ENCODE measurements at regions not wholly inside any gene's neighbourhood (a gene's known extent, or its start where the extent isn't known, plus 50 kb on each side); places are given as distances from the start of the nearest gene placed in this dataset.
"Not testable (repeated sequence)": the region's sequence is repeated elsewhere in the genome, so short reads cannot be mapped to it uniquely, and the experiment has no call there.

DNA sequence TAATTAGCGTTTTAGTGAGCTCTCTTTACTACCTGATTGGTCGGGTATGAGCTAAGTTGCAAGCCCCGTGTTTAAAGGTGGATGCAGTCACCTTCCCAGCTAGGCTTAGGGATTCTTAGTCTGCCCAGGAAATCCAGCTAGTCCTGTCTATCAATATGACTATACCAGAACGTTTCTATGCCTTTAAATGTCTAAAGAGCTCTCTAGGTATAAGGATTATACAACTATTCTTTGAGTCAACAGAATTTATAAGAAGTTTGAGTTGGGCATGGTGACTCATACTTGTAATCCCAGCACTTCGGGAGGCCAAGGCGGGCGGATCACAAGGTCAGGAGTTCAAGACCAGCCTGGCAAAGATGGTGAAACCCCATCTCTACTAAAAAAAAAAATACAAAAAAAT, 74.7 kb downstream of the OTUD1 start:
- H3K4me2 ChIP-seq (ENCODE audit: control insufficient read depth, insufficient read depth); H3K4me3 ChIP-seq; intact Hi-C loops (cut with micrococcal nuclease; ENCODE audit: unreplicated experiment); H4K20me1 ChIP-seq (ENCODE audit: control insufficient read depth, insufficient read depth); H3K27ac ChIP-seq (ENCODE audit: control insufficient read depth, insufficient read depth); SMC1A ChIA-PET (ENCODE audit: uncharacterized antibody, unreplicated experiment); H3K4me1 ChIP-seq (ENCODE audit: control insufficient read depth, insufficient read depth, low read length); BruUV-seq (replicated peaks); H3K36me3 ChIP-seq (ENCODE audit: control insufficient read depth in 2 of 2, insufficient read depth in 2 of 2, low read length in 1 of 2); DNase-seq (ENCODE audit: low read depth, low spot score); POLR2A ChIA-PET; ATAC-seq; H3K79me2 ChIP-seq (ENCODE audit: control insufficient read depth, insufficient read depth, low read length); FAIRE-seq; in situ Hi-C loops (cut with MboI); H3K27me3 ChIP-seq (replicated peaks in 1 of 2; ENCODE audit: control insufficient read depth in 2 of 2, insufficient read depth in 2 of 2, low read length in 1 of 2); H2AFZ ChIP-seq (ENCODE audit: control insufficient read depth, low read depth, low read length); H3K9ac ChIP-seq (ENCODE audit: control insufficient read depth, insufficient read depth, low read length); RAD21 ChIA-PET (ENCODE audit: unreplicated experiment); H3K9me3 ChIP-seq (replicated peaks; ENCODE audit: control insufficient read depth, insufficient read depth, low read length): not testable (repeated sequence)
- CTCF ChIA-PET, result interaction anchor here (1.1 kb wide), 1 partner anchor 199 kb away, joined by 4 read pairs; no protein-coding TSS in a partner anchor
- 37% methylated on average over 7 of the region's 7 CpGs for WGBS (ENCODE audit: insufficient coverage, insufficient replicate concordance, low lambda C conversion rate, missing lambda C conversion rate)

GRCh38 chr10:23514321-23514720, 75.4 kb downstream of the OTUD1 start:
- ChIA-PET POLR2A (no interaction called here), CTCF (no interaction called here), SMC1A (ENCODE audit: uncharacterized antibody, unreplicated experiment) (no interaction called here), RAD21 (ENCODE audit: unreplicated experiment) (no interaction called here)
- Histone ChIP-seq H3K36me3 (ENCODE audit: control insufficient read depth in 2 of 2, insufficient read depth in 2 of 2, low read length in 1 of 2) (no peaks in the 10 kb centered on the region), H3K9me3 (replicated peaks; ENCODE audit: control insufficient read depth, insufficient read depth, low read length) (no peaks in the 10 kb centered on the region), H2AFZ (ENCODE audit: control insufficient read depth, low read depth, low read length) (no peak overlapping the region), H3K4me3 (no peak overlapping the region), H3K79me2 (ENCODE audit: control insufficient read depth, insufficient read depth, low read length) (no peaks in the 10 kb centered on the region), H4K20me1 (ENCODE audit: control insufficient read depth, insufficient read depth) (no peaks in the 10 kb centered on the region), H3K27me3 (replicated peaks in 1 of 2; ENCODE audit: control insufficient read depth in 2 of 2, insufficient read depth in 2 of 2, low read length in 1 of 2) (no peaks in the 10 kb centered on the region), H3K4me2 (ENCODE audit: control insufficient read depth, insufficient read depth) (no peak overlapping the region), H3K27ac (ENCODE audit: control insufficient read depth, insufficient read depth) (no peak overlapping the region), H3K4me1 (ENCODE audit: control insufficient read depth, insufficient read depth, low read length) (no peaks in the 10 kb centered on the region), H3K9ac (ENCODE audit: control insufficient read depth, insufficient read depth, low read length) (no peak overlapping the region)
- in situ Hi-C loops (cut with MboI), result no loop called here
- ATAC-seq, result no peak
- no peak for DNase-seq (ENCODE audit: low read depth, low spot score)
- BruUV-seq (replicated peaks), result no TSS peak
- intact Hi-C loops (cut with micrococcal nuclease; ENCODE audit: unreplicated experiment), result no loop called here
- 0% methylated on average over 4 of the region's 4 CpGs for WGBS (ENCODE audit: insufficient coverage, insufficient replicate concordance, low lambda C conversion rate, missing lambda C conversion rate)
- no peak for FAIRE-seq
- TF ChIP-seq ASH2L (IDR thresholded peaks at IDR 0.05; ENCODE audit: borderline replicate concordance, low read depth), result no peak
- TF ChIP-seq, protein P1, sequence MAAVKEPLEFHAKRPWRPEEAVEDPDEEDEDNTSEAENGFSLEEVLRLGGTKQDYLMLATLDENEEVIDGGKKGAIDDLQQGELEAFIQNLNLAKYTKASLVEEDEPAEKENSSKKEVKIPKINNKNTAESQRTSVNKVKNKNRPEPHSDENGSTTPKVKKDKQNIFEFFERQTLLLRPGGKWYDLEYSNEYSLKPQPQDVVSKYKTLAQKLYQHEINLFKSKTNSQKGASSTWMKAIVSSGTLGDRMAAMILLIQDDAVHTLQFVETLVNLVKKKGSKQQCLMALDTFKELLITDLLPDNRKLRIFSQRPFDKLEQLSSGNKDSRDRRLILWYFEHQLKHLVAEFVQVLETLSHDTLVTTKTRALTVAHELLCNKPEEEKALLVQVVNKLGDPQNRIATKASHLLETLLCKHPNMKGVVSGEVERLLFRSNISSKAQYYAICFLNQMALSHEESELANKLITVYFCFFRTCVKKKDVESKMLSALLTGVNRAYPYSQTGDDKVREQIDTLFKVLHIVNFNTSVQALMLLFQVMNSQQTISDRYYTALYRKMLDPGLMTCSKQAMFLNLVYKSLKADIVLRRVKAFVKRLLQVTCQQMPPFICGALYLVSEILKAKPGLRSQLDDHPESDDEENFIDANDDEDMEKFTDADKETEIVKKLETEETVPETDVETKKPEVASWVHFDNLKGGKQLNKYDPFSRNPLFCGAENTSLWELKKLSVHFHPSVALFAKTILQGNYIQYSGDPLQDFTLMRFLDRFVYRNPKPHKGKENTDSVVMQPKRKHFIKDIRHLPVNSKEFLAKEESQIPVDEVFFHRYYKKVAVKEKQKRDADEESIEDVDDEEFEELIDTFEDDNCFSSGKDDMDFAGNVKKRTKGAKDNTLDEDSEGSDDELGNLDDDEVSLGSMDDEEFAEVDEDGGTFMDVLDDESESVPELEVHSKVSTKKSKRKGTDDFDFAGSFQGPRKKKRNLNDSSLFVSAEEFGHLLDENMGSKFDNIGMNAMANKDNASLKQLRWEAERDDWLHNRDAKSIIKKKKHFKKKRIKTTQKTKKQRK (IDR thresholded peaks at IDR 0.05; ENCODE audit: low read depth, low read length), result no peak
- TF ChIP-seq DPF2 (IDR thresholded peaks at IDR 0.05), result no peak
- TF ChIP-seq, protein P2, sequence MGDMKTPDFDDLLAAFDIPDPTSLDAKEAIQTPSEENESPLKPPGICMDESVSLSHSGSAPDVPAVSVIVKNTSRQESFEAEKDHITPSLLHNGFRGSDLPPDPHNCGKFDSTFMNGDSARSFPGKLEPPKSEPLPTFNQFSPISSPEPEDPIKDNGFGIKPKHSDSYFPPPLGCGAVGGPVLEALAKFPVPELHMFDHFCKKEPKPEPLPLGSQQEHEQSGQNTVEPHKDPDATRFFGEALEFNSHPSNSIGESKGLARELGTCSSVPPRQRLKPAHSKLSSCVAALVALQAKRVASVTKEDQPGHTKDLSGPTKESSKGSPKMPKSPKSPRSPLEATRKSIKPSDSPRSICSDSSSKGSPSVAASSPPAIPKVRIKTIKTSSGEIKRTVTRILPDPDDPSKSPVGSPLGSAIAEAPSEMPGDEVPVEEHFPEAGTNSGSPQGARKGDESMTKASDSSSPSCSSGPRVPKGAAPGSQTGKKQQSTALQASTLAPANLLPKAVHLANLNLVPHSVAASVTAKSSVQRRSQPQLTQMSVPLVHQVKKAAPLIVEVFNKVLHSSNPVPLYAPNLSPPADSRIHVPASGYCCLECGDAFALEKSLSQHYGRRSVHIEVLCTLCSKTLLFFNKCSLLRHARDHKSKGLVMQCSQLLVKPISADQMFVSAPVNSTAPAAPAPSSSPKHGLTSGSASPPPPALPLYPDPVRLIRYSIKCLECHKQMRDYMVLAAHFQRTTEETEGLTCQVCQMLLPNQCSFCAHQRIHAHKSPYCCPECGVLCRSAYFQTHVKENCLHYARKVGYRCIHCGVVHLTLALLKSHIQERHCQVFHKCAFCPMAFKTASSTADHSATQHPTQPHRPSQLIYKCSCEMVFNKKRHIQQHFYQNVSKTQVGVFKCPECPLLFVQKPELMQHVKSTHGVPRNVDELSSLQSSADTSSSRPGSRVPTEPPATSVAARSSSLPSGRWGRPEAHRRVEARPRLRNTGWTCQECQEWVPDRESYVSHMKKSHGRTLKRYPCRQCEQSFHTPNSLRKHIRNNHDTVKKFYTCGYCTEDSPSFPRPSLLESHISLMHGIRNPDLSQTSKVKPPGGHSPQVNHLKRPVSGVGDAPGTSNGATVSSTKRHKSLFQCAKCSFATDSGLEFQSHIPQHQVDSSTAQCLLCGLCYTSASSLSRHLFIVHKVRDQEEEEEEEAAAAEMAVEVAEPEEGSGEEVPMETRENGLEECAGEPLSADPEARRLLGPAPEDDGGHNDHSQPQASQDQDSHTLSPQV (IDR thresholded peaks at IDR 0.05), result no peak
- TF ChIP-seq RAD51 (IDR thresholded peaks at IDR 0.05), result no peak
- no peak for TF ChIP-seq POLR2AphosphoS2 (IDR thresholded peaks at IDR 0.05; ENCODE audit: low read depth, low read length)

Measured in GM12878 (cell line).